GM23338 (cell line): ENCODE measurements at regions not wholly inside any gene's neighbourhood (a gene's known extent, or its start where the extent isn't known, plus 50 kb on each side); places are given as distances from the start of the nearest gene placed in this dataset.

Source experiments
- ATAC-seq: fragments of 200-7000 bp; cut with Tn5 transposase; 3 replicates; pipeline ENCODE4 v1.9.1; 2020
- DNase-seq: peaks from one replicate; pipeline ENCODE4 v3.0.0-alpha.2; 2015; ENCODE audit warnings: low spot score
- H2AFZ ChIP-seq: fragments of 200-600 bp; sonication (generic); 2 replicates; pipeline ENCODE4 v1.8.0; 2016; ENCODE audit warnings: antibody characterized with exemption, mild to moderate bottlenecking, moderate library complexity
- H3F3A ChIP-seq: fragments of 200-600 bp; sonication (generic); replicated peaks from 2 replicates; pipeline ENCODE4 v1.8.0; 2017; ENCODE audit warnings: antibody characterized with exemption, mixed run types, low read depth
- H3K27ac ChIP-seq: fragments of 200-600 bp; sonication (generic); 2 replicates; pipeline ENCODE4 v1.6.1; 2016; ENCODE audit warnings: low read depth
- H3K27me3 ChIP-seq: fragments of 200-600 bp; sonication (generic); 2 replicates; pipeline ENCODE4 v1.8.0; 2016; ENCODE audit warnings: mild to moderate bottlenecking, mixed run types, moderate library complexity; ENCODE audit not compliant: insufficient read depth
- H3K36me3 ChIP-seq: fragments of 200-600 bp; sonication (generic); 2 replicates; pipeline ENCODE4 v1.8.0; 2016; ENCODE audit warnings: mild to moderate bottlenecking; ENCODE audit not compliant: insufficient read depth
- H3K4me1 ChIP-seq: fragments of 200-600 bp; sonication (generic); 2 replicates; pipeline ENCODE4 v1.8.0; 2016; ENCODE audit warnings: mild to moderate bottlenecking, moderate library complexity; ENCODE audit not compliant: insufficient read depth
- H3K4me2 ChIP-seq: fragments of 200-600 bp; sonication (generic); 2 replicates; pipeline ENCODE4 v1.7.1; 2017; ENCODE audit warnings: mixed run types
- H3K4me3 ChIP-seq: fragments of 200-600 bp; sonication (generic); 2 replicates; pipeline ENCODE4 v1.6.1; 2016; ENCODE audit warnings: mixed run types
- H3K79me2 ChIP-seq: fragments of 200-600 bp; sonication (generic); replicated peaks from 2 replicates; pipeline ENCODE4 v1.8.0; 2017; ENCODE audit warnings: mild to moderate bottlenecking; ENCODE audit not compliant: insufficient read depth
- H3K9me2 ChIP-seq: fragments of 200-600 bp; sonication (generic); 2 replicates; pipeline ENCODE4 v1.8.0; 2017; ENCODE audit not compliant: insufficient read depth
- H4K20me1 ChIP-seq: fragments of 200-600 bp; sonication (generic); replicated peaks from 2 replicates; pipeline ENCODE4 v1.8.0; 2017; ENCODE audit warnings: mild to moderate bottlenecking; ENCODE audit not compliant: insufficient read depth
- H3K27ac Mint-ChIP-seq: 2 replicates; pipeline ENCODE4 v1.8.0; 2020; ENCODE audit warnings: inconsistent platforms, mild to moderate bottlenecking, moderate library complexity, mixed read lengths
- H3K27me3 Mint-ChIP-seq: 3 replicates; pipeline ENCODE4 v1.8.0; 2022; ENCODE audit warnings: low read depth, mild to moderate bottlenecking, moderate library complexity, mixed read lengths, inconsistent platforms; ENCODE audit not compliant: insufficient read depth, poor library complexity
- H3K36me3 Mint-ChIP-seq: 3 replicates; pipeline ENCODE4 v1.8.0; 2021; ENCODE audit warnings: low read depth, mild to moderate bottlenecking, inconsistent platforms, moderate library complexity, mixed read lengths
- H3K4me1 Mint-ChIP-seq: 3 replicates; pipeline ENCODE4 v1.8.0; 2020; ENCODE audit warnings: mild to moderate bottlenecking, inconsistent platforms, mixed read lengths
- H3K4me3 Mint-ChIP-seq: 3 replicates; pipeline ENCODE4 v1.8.0; 2021; ENCODE audit warnings: moderate library complexity, mild to moderate bottlenecking, inconsistent platforms, mixed read lengths
- H3K9me3 Mint-ChIP-seq: 3 replicates; pipeline ENCODE4 v1.8.0; 2020; ENCODE audit warnings: moderate library complexity, mild to moderate bottlenecking, inconsistent platforms, mixed read lengths
- CREB1 ChIP-seq: fragments of 250-450 bp; sonication (Bioruptor Pico); IDR thresholded peaks from 2 replicates; pipeline ENCODE4 v1.5.0; 2020; ENCODE audit warnings: low read depth, mild to moderate bottlenecking, moderate library complexity
- EZH2 ChIP-seq: fragments of 200-600 bp; sonication (generic); IDR thresholded peaks from one replicate; pipeline ENCODE4 v1.8.0; 2017; ENCODE audit warnings: antibody characterized with exemption, mild to moderate bottlenecking, low read depth; ENCODE audit not compliant: unreplicated experiment
- EZH2phosphoT487 ChIP-seq: fragments of 200-600 bp; sonication (generic); IDR thresholded peaks from one replicate; pipeline ENCODE4 v1.8.1; 2018; ENCODE audit warnings: antibody characterized with exemption; ENCODE audit not compliant: unreplicated experiment
- JUNB ChIP-seq: IDR thresholded peaks from one replicate; pipeline ENCODE4 v1.6.1; 2016; ENCODE audit warnings: antibody characterized with exemption; ENCODE audit not compliant: unreplicated experiment
- NANOG ChIP-seq: IDR thresholded peaks from 2 replicates; pipeline ENCODE4 v1.6.1; 2016; ENCODE audit warnings: antibody characterized with exemption, borderline replicate concordance
- POLR2AphosphoS5 ChIP-seq: IDR thresholded peaks from 2 replicates; pipeline ENCODE4 v1.6.1; 2016; ENCODE audit warnings: antibody characterized with exemption, low read depth
- REST ChIP-seq: IDR thresholded peaks from one replicate; pipeline ENCODE4 v1.6.1; 2018; ENCODE audit warnings: antibody characterized with exemption; ENCODE audit not compliant: unreplicated experiment
- STAT1 ChIP-seq: IDR thresholded peaks from one replicate; pipeline ENCODE4 v1.6.1; 2016; ENCODE audit warnings: antibody characterized with exemption; ENCODE audit not compliant: unreplicated experiment
- ZNF114 ChIP-seq: fragments of 250-450 bp; sonication (Bioruptor Pico); IDR thresholded peaks from 2 replicates; pipeline ENCODE4 v1.5.0; 2020; ENCODE audit warnings: mild to moderate bottlenecking, moderate library complexity
- ZNF331 ChIP-seq: fragments of 250-450 bp; sonication (Bioruptor Pico); IDR thresholded peaks from 2 replicates; pipeline ENCODE4 v1.5.0; 2020; ENCODE audit warnings: low read depth, mild to moderate bottlenecking, moderate library complexity
- TF ChIP-seq, protein P1 (sequence below): fragments of 250-450 bp; sonication (Bioruptor Pico); IDR thresholded peaks from 2 replicates; pipeline ENCODE4 v1.5.0; 2020; ENCODE audit warnings: mild to moderate bottlenecking, moderate library complexity
- TF ChIP-seq, protein P2 (sequence below), 2 experiments: fragments of 200-600 bp in 1 of 2; sonication (generic) in 1 of 2; conservative IDR thresholded peaks; 2 replicates each; pipeline versions ENCODE4 v1.5.1 to v1.6.1; 2016 to 2017; ENCODE audit warnings: antibody characterized with exemption in 2 of 2, low read depth in 2 of 2, mild to moderate bottlenecking in 2 of 2, moderate library complexity in 1 of 2
- TF ChIP-seq, protein P3 (sequence below): IDR thresholded peaks from 2 replicates; pipeline ENCODE4 v1.6.1; 2016; ENCODE audit warnings: antibody characterized with exemption

- Histone ChIP-seq H3K4me3 (no peak overlapping the region), H4K20me1 (no peaks in the 10 kb centered on the region), H3K27ac (no peak overlapping the region), H3K27me3 (no peaks in the 10 kb centered on the region), H3K4me1 (0 out of 2 replicates have a peak, but pooled peaks cover 4% of the 10 kb centered on the region), H3K36me3 (no peaks in the 10 kb centered on the region), H3K4me2 (no peak overlapping the region), H3K9me2 (0 out of 2 replicates have a peak, but pooled peaks cover 5% of the 10 kb centered on the region), H3F3A (no peaks in the 10 kb centered on the region), H2AFZ (no peak overlapping the region), H3K79me2 (no peaks in the 10 kb centered on the region)
- Mint-ChIP-seq H3K27ac (no peak overlapping the region), H3K4me1 (peaks cover 13% of the 10 kb centered on the region), H3K9me3 (no peaks in the 10 kb centered on the region), H3K4me3 (no peak overlapping the region), H3K27me3 (peaks cover 3% of the 10 kb centered on the region), H3K36me3 (no peaks in the 10 kb centered on the region)
- no peak for DNase-seq
- TF ChIP-seq, protein P1, sequence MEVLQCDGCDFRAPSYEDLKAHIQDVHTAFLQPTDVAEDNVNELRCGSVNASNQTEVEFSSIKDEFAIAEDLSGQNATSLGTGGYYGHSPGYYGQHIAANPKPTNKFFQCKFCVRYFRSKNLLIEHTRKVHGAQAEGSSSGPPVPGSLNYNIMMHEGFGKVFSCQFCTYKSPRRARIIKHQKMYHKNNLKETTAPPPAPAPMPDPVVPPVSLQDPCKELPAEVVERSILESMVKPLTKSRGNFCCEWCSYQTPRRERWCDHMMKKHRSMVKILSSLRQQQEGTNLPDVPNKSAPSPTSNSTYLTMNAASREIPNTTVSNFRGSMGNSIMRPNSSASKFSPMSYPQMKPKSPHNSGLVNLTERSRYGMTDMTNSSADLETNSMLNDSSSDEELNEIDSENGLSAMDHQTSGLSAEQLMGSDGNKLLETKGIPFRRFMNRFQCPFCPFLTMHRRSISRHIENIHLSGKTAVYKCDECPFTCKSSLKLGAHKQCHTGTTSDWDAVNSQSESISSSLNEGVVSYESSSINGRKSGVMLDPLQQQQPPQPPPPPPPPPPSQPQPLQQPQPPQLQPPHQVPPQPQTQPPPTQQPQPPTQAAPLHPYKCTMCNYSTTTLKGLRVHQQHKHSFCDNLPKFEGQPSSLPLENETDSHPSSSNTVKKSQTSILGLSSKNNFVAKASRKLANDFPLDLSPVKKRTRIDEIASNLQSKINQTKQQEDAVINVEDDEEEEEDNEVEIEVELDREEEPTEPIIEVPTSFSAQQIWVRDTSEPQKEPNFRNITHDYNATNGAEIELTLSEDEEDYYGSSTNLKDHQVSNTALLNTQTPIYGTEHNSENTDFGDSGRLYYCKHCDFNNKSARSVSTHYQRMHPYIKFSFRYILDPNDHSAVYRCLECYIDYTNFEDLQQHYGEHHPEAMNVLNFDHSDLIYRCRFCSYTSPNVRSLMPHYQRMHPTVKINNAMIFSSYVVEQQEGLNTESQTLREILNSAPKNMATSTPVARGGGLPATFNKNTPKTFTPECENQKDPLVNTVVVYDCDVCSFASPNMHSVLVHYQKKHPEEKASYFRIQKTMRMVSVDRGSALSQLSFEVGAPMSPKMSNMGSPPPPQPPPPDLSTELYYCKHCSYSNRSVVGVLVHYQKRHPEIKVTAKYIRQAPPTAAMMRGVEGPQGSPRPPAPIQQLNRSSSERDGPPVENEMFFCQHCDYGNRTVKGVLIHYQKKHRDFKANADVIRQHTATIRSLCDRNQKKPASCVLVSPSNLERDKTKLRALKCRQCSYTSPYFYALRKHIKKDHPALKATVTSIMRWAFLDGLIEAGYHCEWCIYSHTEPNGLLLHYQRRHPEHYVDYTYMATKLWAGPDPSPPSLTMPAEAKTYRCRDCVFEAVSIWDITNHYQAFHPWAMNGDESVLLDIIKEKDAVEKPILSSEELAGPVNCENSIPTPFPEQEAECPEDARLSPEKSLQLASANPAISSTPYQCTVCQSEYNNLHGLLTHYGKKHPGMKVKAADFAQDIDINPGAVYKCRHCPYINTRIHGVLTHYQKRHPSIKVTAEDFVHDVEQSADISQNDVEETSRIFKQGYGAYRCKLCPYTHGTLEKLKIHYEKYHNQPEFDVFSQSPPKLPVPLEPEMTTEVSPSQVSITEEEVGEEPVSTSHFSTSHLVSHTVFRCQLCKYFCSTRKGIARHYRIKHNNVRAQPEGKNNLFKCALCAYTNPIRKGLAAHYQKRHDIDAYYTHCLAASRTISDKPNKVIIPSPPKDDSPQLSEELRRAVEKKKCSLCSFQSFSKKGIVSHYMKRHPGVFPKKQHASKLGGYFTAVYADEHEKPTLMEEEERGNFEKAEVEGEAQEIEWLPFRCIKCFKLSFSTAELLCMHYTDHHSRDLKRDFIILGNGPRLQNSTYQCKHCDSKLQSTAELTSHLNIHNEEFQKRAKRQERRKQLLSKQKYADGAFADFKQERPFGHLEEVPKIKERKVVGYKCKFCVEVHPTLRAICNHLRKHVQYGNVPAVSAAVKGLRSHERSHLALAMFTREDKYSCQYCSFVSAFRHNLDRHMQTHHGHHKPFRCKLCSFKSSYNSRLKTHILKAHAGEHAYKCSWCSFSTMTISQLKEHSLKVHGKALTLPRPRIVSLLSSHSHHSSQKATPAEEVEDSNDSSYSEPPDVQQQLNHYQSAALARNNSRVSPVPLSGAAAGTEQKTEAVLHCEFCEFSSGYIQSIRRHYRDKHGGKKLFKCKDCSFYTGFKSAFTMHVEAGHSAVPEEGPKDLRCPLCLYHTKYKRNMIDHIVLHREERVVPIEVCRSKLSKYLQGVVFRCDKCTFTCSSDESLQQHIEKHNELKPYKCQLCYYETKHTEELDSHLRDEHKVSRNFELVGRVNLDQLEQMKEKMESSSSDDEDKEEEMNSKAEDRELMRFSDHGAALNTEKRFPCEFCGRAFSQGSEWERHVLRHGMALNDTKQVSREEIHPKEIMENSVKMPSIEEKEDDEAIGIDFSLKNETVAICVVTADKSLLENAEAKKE = no peak
- no peak for TF ChIP-seq POLR2AphosphoS5
- TF ChIP-seq, protein P2, sequence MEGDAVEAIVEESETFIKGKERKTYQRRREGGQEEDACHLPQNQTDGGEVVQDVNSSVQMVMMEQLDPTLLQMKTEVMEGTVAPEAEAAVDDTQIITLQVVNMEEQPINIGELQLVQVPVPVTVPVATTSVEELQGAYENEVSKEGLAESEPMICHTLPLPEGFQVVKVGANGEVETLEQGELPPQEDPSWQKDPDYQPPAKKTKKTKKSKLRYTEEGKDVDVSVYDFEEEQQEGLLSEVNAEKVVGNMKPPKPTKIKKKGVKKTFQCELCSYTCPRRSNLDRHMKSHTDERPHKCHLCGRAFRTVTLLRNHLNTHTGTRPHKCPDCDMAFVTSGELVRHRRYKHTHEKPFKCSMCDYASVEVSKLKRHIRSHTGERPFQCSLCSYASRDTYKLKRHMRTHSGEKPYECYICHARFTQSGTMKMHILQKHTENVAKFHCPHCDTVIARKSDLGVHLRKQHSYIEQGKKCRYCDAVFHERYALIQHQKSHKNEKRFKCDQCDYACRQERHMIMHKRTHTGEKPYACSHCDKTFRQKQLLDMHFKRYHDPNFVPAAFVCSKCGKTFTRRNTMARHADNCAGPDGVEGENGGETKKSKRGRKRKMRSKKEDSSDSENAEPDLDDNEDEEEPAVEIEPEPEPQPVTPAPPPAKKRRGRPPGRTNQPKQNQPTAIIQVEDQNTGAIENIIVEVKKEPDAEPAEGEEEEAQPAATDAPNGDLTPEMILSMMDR (conservative IDR thresholded peaks at IDR 0.05; ENCODE audit: low read depth in 2 of 2) = no peak
- TF ChIP-seq ZNF114 = no peak
- TF ChIP-seq NANOG = no peak
- TF ChIP-seq, protein P3, sequence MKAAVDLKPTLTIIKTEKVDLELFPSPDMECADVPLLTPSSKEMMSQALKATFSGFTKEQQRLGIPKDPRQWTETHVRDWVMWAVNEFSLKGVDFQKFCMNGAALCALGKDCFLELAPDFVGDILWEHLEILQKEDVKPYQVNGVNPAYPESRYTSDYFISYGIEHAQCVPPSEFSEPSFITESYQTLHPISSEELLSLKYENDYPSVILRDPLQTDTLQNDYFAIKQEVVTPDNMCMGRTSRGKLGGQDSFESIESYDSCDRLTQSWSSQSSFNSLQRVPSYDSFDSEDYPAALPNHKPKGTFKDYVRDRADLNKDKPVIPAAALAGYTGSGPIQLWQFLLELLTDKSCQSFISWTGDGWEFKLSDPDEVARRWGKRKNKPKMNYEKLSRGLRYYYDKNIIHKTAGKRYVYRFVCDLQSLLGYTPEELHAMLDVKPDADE = no peak
- no peak for TF ChIP-seq REST
- TF ChIP-seq EZH2phosphoT487 = no peak
- no peak for TF ChIP-seq JUNB
- TF ChIP-seq STAT1 = no peak
- TF ChIP-seq ZNF331 (CRISPR knock-in tag) = no peak
- no peak for TF ChIP-seq EZH2
- no peak for TF ChIP-seq CREB1 (CRISPR knock-in tag)
- ATAC-seq = no peak
Measured at GRCh38 chrX:21156632-21157031, 217.6 kb upstream of the CNKSR2 start.
